IMR-90 (cell line): ENCODE measurements at regions not wholly inside any gene's neighbourhood (a gene's known extent, or its start where the extent isn't known, plus 50 kb on each side); places are given as distances from the start of the nearest gene placed in this dataset.

ENCODE experiments used
- ATAC-seq: fragments of 200-7000 bp; cut with Tn5 transposase; 2 replicates; pipeline ENCODE4 v1.9.1; 2020; ENCODE audit warnings: low read depth, mild to moderate bottlenecking, moderate library complexity
- BruUV-seq: library from RNA; stranded (reverse); fragments of 400-500 nt; replicated peaks from 2 replicates; lab custom pipeline; 2021; lab: Mats Ljungman, UMichigan
- CTCF ChIA-PET: fragments of 300-600 bp; formaldehyde crosslinking; extraction: SDS; loops from one replicate; lab custom pipeline; 2021; ENCODE audit warnings: antibody characterized with exemption; lab: Yijun Ruan, JAX
- POLR2A ChIA-PET: fragments of 300-600 bp; sonication (Branson Sonifier 250); formaldehyde crosslinking; loops from one replicate; lab custom pipeline; 2022; ENCODE audit warnings: antibody characterized with exemption; ENCODE audit not compliant: unreplicated experiment; lab: Charles Lee
- DNase-seq: peaks from one replicate; pipeline ENCODE4 v3.0.0; 2013
- H2AFZ ChIP-seq: replicated peaks from 2 replicates; pipeline ENCODE3; 2013; ENCODE audit warnings: low read length, mild to moderate bottlenecking; ENCODE audit not compliant: poor library complexity
- H2AK5ac ChIP-seq: 2 replicates; pipeline ENCODE4 v1.6.1; 2013; ENCODE audit warnings: low read depth, low read length, inconsistent platforms
- H2AK9ac ChIP-seq: replicated peaks from 2 replicates; pipeline ENCODE3; 2013; ENCODE audit warnings: mild to moderate bottlenecking, low read depth, low read length, moderate library complexity; ENCODE audit not compliant: poor library complexity
- H2BK120ac ChIP-seq: 2 replicates; pipeline ENCODE4 v1.6.1; 2013; ENCODE audit warnings: low read depth, low read length, inconsistent platforms
- H2BK15ac ChIP-seq: 3 replicates; pipeline ENCODE4 v1.6.1; 2013; ENCODE audit warnings: low read depth, low read length, inconsistent platforms
- H2BK20ac ChIP-seq: 2 replicates; pipeline ENCODE4 v1.6.1; 2013; ENCODE audit warnings: low read depth, mild to moderate bottlenecking, inconsistent platforms, low read length, moderate library complexity
- H2BK5ac ChIP-seq: 2 replicates; pipeline ENCODE4 v1.6.1; 2013; ENCODE audit warnings: mild to moderate bottlenecking, low read depth, low read length, inconsistent platforms; ENCODE audit not compliant: poor library complexity, severe bottlenecking
- H3K14ac ChIP-seq: replicated peaks from 2 replicates; pipeline ENCODE4 v1.6.1; 2013; ENCODE audit warnings: low read depth, low read length, inconsistent platforms
- H3K18ac ChIP-seq: 2 replicates; pipeline ENCODE4 v1.6.1; 2013; ENCODE audit warnings: low read depth, low read length, control low read depth
- H3K23ac ChIP-seq: 2 replicates; pipeline ENCODE4 v1.6.1; 2013; ENCODE audit warnings: low read depth, low read length, inconsistent platforms
- H3K27ac ChIP-seq: 2 replicates; pipeline ENCODE4 v1.5.1; 2013; ENCODE audit warnings: mild to moderate bottlenecking, control low read depth, low read length; ENCODE audit not compliant: insufficient read depth
- H3K27me3 ChIP-seq: 2 replicates; pipeline ENCODE4 v1.6.1; 2013; ENCODE audit warnings: low read length; ENCODE audit not compliant: control insufficient read depth, insufficient read depth
- H3K36me3 ChIP-seq: 2 replicates; pipeline ENCODE4 v1.6.1; 2013; ENCODE audit warnings: low read length, mixed read lengths; ENCODE audit not compliant: control insufficient read depth, insufficient read depth
- H3K4ac ChIP-seq: 2 replicates; pipeline ENCODE4 v1.6.1; 2013; ENCODE audit warnings: low read depth, low read length, inconsistent platforms
- H3K4me1 ChIP-seq: 2 replicates; pipeline ENCODE4 v1.6.1; 2013; ENCODE audit warnings: low read length, mixed read lengths; ENCODE audit not compliant: control insufficient read depth, insufficient read depth
- H3K4me2 ChIP-seq: 2 replicates; pipeline ENCODE4 v1.6.1; 2013; ENCODE audit warnings: low read depth, mild to moderate bottlenecking, control low read depth, low read length, moderate library complexity
- H3K4me3 ChIP-seq: 2 replicates; pipeline ENCODE4 v1.5.1; 2013; ENCODE audit warnings: low read depth, mild to moderate bottlenecking, control low read depth, low read length, moderate library complexity; ENCODE audit not compliant: insufficient read depth
- H3K56ac ChIP-seq: 2 replicates; pipeline ENCODE4 v1.6.1; 2013; ENCODE audit warnings: low read length, inconsistent platforms; ENCODE audit not compliant: insufficient read depth; ENCODE audit errors: extremely low read depth
- H3K79me1 ChIP-seq, 2 experiments: 2 replicates each; pipeline ENCODE4 v1.6.1; 2013; ENCODE audit warnings: low read length in 2 of 2, inconsistent platforms in 1 of 2, low read depth in 1 of 2
- H3K9ac ChIP-seq: 2 replicates; pipeline ENCODE4 v1.6.1; 2013; ENCODE audit warnings: low read depth, low read length, control low read depth
- H3K9me1 ChIP-seq: 2 replicates; pipeline ENCODE4 v1.6.1; 2013; ENCODE audit warnings: low read length, inconsistent platforms; ENCODE audit not compliant: insufficient read depth
- H3K9me3 ChIP-seq: 2 replicates; pipeline ENCODE4 v1.6.1; 2013; ENCODE audit warnings: low read length; ENCODE audit not compliant: control insufficient read depth, insufficient read depth
- H4K20me1 ChIP-seq: 2 replicates; pipeline ENCODE4 v1.6.1; 2013; ENCODE audit warnings: low read length, inconsistent platforms; ENCODE audit not compliant: insufficient read depth
- H4K5ac ChIP-seq: 2 replicates; pipeline ENCODE4 v1.6.1; 2013; ENCODE audit warnings: mild to moderate bottlenecking, low read depth, low read length, control low read depth
- H4K8ac ChIP-seq, 2 experiments: 2 replicates each; pipeline ENCODE4 v1.6.1; 2013; ENCODE audit warnings: low read depth in 2 of 2, low read length in 2 of 2, control low read depth in 1 of 2, inconsistent platforms in 1 of 2
- H4K91ac ChIP-seq: 2 replicates; pipeline ENCODE4 v1.6.1; 2013; ENCODE audit warnings: low read depth, low read length, inconsistent platforms; ENCODE audit not compliant: insufficient read depth
- BHLHE40 ChIP-seq: fragments of 150-350 bp; IDR thresholded peaks from 2 replicates; pipeline ENCODE4 v1.6.1; 2016; ENCODE audit warnings: mild to moderate bottlenecking, low read depth, low read length
- CEBPB ChIP-seq: IDR thresholded peaks from 2 replicates; pipeline ENCODE4 v1.6.1; 2012; ENCODE audit warnings: low read depth, low read length, improper control_type of control experiment
- CHD1 ChIP-seq: IDR thresholded peaks from 2 replicates; pipeline ENCODE4 v1.6.1; 2012; ENCODE audit warnings: low read depth, low read length, improper control_type of control experiment
- CTCF ChIP-seq: conservative IDR thresholded peaks from 2 replicates; pipeline ENCODE4 v1.5.1; 2012; ENCODE audit warnings: mild to moderate bottlenecking, low read depth, low read length, improper control_type of control experiment
- MAFK ChIP-seq: IDR thresholded peaks from 2 replicates; pipeline ENCODE4 v1.6.1; 2012; ENCODE audit warnings: low read depth, low read length, improper control_type of control experiment
- MAZ ChIP-seq: IDR thresholded peaks from 2 replicates; pipeline ENCODE4 v1.6.1; 2012; ENCODE audit warnings: low read depth, mild to moderate bottlenecking, low read length, improper control_type of control experiment, moderate library complexity, borderline replicate concordance
- MXI1 ChIP-seq: IDR thresholded peaks from 2 replicates; pipeline ENCODE4 v1.6.1; 2012; ENCODE audit warnings: low read depth, mild to moderate bottlenecking, low read length, moderate library complexity, borderline replicate concordance
- POLR2A ChIP-seq: IDR thresholded peaks from 2 replicates; pipeline ENCODE4 v1.6.1; 2012; ENCODE audit warnings: mild to moderate bottlenecking, low read depth, low read length
- RAD21 ChIP-seq: IDR thresholded peaks from 2 replicates; pipeline ENCODE4 v1.6.1; 2012; ENCODE audit warnings: low read length, improper control_type of control experiment
- RCOR1 ChIP-seq: IDR thresholded peaks from 2 replicates; pipeline ENCODE4 v1.6.1; 2012; ENCODE audit warnings: mild to moderate bottlenecking, low read length, improper control_type of control experiment; ENCODE audit not compliant: insufficient replicate concordance
- RFX5 ChIP-seq: IDR thresholded peaks from 2 replicates; pipeline ENCODE4 v1.8.0; 2012; ENCODE audit warnings: low read depth, mild to moderate bottlenecking, low read length, moderate library complexity
- SMC3 ChIP-seq: fragments of 150-350 bp; IDR thresholded peaks from 2 replicates; pipeline ENCODE4 v1.6.1; 2016; ENCODE audit warnings: low read depth, mild to moderate bottlenecking, antibody characterized with exemption, low read length, moderate library complexity
- WGBS, 2 experiments: methylation state at CpG; one replicate each; pipeline versions ENCODE4 v1.1.5 to v1.1.7; 2013; ENCODE audit warnings: missing lambda C conversion rate in 2 of 2; ENCODE audit not compliant: insufficient read length in 1 of 2; ENCODE audit errors: extremely low coverage in 2 of 2; 5-methylcytosine and 5-hydroxymethylcytosine counted together
- dilution Hi-C: fragments of 300-500 bp; cut with HindIII; formaldehyde crosslinking; loops from one replicate; pipeline ENCODE4 v1.14.3; 2018; ENCODE audit warnings: low sequenced_read_pairs; ENCODE audit not compliant: unreplicated experiment
- in situ Hi-C: fragments of 300-500 bp; cut with MboI; formaldehyde crosslinking; loops from 3 replicates; pipeline ENCODE4 v1.14.3; 2019; ENCODE audit warnings: low sequenced_read_pairs, inconsistent platforms, mixed read lengths
- intact Hi-C: fragments of 100-400 bp; cut with micrococcal nuclease; formaldehyde crosslinking; loops from 2 replicates; pipeline ENCODE4 v1.10.0; 2022
- TF ChIP-seq, protein P1 (sequence below): fragments of 150-350 bp; IDR thresholded peaks from 2 replicates; pipeline ENCODE4 v1.6.1; 2017; ENCODE audit warnings: mild to moderate bottlenecking, antibody characterized with exemption, low read length, low read depth
- TF ChIP-seq, protein P2 (sequence below): fragments of 150-350 bp; IDR thresholded peaks from 2 replicates; pipeline ENCODE4 v1.6.1; 2016; ENCODE audit warnings: low read depth, mild to moderate bottlenecking, low read length, moderate library complexity, borderline replicate concordance

DNA sequence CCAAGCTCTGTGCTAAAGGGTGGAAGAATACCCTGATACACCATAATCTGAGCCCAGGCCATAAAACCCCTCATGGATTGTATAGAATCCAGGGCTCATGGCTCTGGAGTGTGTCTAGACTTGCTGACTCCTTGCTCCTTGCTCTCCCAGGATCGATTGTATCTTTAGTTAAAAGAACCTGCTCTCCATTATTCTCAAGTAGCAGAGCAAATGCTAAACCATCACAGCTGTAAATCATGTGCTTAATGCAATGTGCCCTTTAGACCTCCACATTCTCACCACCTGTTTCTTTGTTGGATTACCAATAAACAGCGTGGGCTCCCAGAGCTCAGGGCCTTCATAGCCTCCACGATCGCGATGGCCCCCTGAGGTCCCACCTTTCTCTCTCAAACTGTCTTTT lies 411.6 kb upstream of the FBXO33 start:
- no peak overlapping the region for H3K27ac ChIP-seq
- no peaks in the 10 kb centered on the region for H3K36me3 ChIP-seq
- no peak overlapping the region for H4K91ac ChIP-seq
- no peak for DNase-seq
- peaks cover 7% of the 10 kb centered on the region; the same call in 1 of the 2 replicates for H3K9me3 ChIP-seq
- H2AK9ac ChIP-seq = no peak overlapping the region
- H2BK5ac ChIP-seq = no peak overlapping the region
- H3K56ac ChIP-seq = no peak overlapping the region
- CTCF ChIA-PET = no interaction called here
- no peak overlapping the region for H3K23ac ChIP-seq
- no peak overlapping the region for H4K8ac ChIP-seq
- no peak overlapping the region for H3K4me3 ChIP-seq
- POLR2A ChIA-PET = no interaction called here
- no peak overlapping the region for H4K5ac ChIP-seq
- H2BK15ac ChIP-seq = no peak overlapping the region
- BruUV-seq = no TSS peak
- TF ChIP-seq MXI1 (no peak), SMC3 (no peak), RFX5 (no peak), RCOR1 (no peak), MAFK (no peak), CTCF (no peak), MAZ (no peak), CEBPB (no peak), BHLHE40 (no peak), POLR2A (no peak), CHD1 (no peak), RAD21 (no peak)
- TF ChIP-seq, protein P1, sequence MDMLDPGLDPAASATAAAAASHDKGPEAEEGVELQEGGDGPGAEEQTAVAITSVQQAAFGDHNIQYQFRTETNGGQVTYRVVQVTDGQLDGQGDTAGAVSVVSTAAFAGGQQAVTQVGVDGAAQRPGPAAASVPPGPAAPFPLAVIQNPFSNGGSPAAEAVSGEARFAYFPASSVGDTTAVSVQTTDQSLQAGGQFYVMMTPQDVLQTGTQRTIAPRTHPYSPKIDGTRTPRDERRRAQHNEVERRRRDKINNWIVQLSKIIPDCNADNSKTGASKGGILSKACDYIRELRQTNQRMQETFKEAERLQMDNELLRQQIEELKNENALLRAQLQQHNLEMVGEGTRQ = no peak
- TF ChIP-seq, protein P2, sequence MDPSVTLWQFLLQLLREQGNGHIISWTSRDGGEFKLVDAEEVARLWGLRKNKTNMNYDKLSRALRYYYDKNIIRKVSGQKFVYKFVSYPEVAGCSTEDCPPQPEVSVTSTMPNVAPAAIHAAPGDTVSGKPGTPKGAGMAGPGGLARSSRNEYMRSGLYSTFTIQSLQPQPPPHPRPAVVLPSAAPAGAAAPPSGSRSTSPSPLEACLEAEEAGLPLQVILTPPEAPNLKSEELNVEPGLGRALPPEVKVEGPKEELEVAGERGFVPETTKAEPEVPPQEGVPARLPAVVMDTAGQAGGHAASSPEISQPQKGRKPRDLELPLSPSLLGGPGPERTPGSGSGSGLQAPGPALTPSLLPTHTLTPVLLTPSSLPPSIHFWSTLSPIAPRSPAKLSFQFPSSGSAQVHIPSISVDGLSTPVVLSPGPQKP = no peak
- WGBS, 2 experiments = 33% methylated on average over 1 of the region's 5 CpGs; no CpG with 5 or more reads in 1 of the 2 experiments
- no peak overlapping the region for H3K9ac ChIP-seq
- H2AK5ac ChIP-seq = no peak overlapping the region
- H3K9me1 ChIP-seq = no peaks in the 10 kb centered on the region
- no peak overlapping the region for H3K14ac ChIP-seq
- dilution Hi-C loops = no loop called here
- ATAC-seq = no peak
- no peak overlapping the region for H2BK120ac ChIP-seq
- H4K20me1 ChIP-seq = no peaks in the 10 kb centered on the region
- no peak overlapping the region for H3K4ac ChIP-seq
- H2BK20ac ChIP-seq = no peak overlapping the region
- intact Hi-C loops = no loop called here
- no peak overlapping the region for H2AFZ ChIP-seq
- H3K18ac ChIP-seq = no peak overlapping the region
- H3K4me1 ChIP-seq = no peaks in the 10 kb centered on the region
- in situ Hi-C loops = no loop called here
- no peak overlapping the region for H3K4me2 ChIP-seq
- H3K79me1 ChIP-seq = no peaks in the 10 kb centered on the region
- no peaks in the 10 kb centered on the region for H3K27me3 ChIP-seq
